ENCODE measurements at regions not wholly inside any gene's neighbourhood (a gene's known extent, or its start where the extent isn't known, plus 50 kb on each side); places are given as distances from the start of the nearest gene placed in this dataset.

GRCh38 chr9:81207651-81208050 is 481.7 kb downstream of the TLE1 start:
- TF ChIP-seq POLR2A (IDR thresholded peaks at IDR 0.05) (no peak), CTCF (IDR thresholded peaks at IDR 0.05) (no peak)

Data from body of pancreas (tissue), 4 donors.